ENCODE measurements at regions not wholly inside any gene's neighbourhood (a gene's known extent, or its start where the extent isn't known, plus 50 kb on each side); places are given as distances from the start of the nearest gene placed in this dataset.
"Not testable (repeated sequence)": the region's sequence is repeated elsewhere in the genome, so short reads cannot be mapped to it uniquely, and the experiment has no call there.

GRCh38 chr4:79678472-79679202, 270.6 kb upstream of the GK2 start:
- 4 to 9% (median 5%) methylated on average over 4 of the region's 4 CpGs for WGBS, 3 donors
- H3K27me3 ChIP-seq, result no peaks in the 10 kb centered on the region
- no peak overlapping the region for H3K4me3 ChIP-seq
- no peak overlapping the region for H3K27ac ChIP-seq
- peak in 1 of 5 donors; percentile 11 for DNase-seq
- TF ChIP-seq CTCF (IDR thresholded peaks at IDR 0.05) (no peak), EP300 (IDR thresholded peaks at IDR 0.05) (no peak), POLR2A (IDR thresholded peaks at IDR 0.05) (no peak)
- intact Hi-C loops (cut with DNase I), result no loop called here
- H3K4me1 ChIP-seq (ENCODE audit: insufficient read depth), result no peaks in the 10 kb centered on the region
- H3K36me3 ChIP-seq, result no peaks in the 10 kb centered on the region
- no peaks in the 10 kb centered on the region for H3K9me3 ChIP-seq

- Histone ChIP-seq H3K27me3 (no peaks in the 10 kb centered on the region), H3K4me1 (ENCODE audit: insufficient read depth) (no peaks in the 10 kb centered on the region), H3K36me3 (no peaks in the 10 kb centered on the region), H3K27ac (no peak overlapping the region), H3K4me3 (no peak overlapping the region), H3K9me3 (no peaks in the 10 kb centered on the region)
- DNase-seq, result no peak
- TF ChIP-seq CTCF (IDR thresholded peaks at IDR 0.05) (no peak), POLR2A (IDR thresholded peaks at IDR 0.05) (no peak), EP300 (IDR thresholded peaks at IDR 0.05) (no peak)
- 58 to 67% (median 61%) methylated on average over 2 of the region's 2 CpGs for WGBS, 3 donors
- intact Hi-C loops (cut with DNase I), result no loop called here
Observed at GRCh38 chr4:79676705-79677104, 268.7 kb upstream of the GK2 start.

GRCh38 chr4:79674906-79675305, 266.9 kb upstream of the GK2 start:
- H3K9me3 ChIP-seq; H3K4me3 ChIP-seq; H3K27ac ChIP-seq; H3K36me3 ChIP-seq; DNase-seq; H3K4me1 ChIP-seq (ENCODE audit: insufficient read depth); H3K27me3 ChIP-seq; intact Hi-C loops (cut with DNase I): not testable (repeated sequence)
- 92 to 97% (median 94%) methylated on average over 4 of the region's 4 CpGs for WGBS, 3 donors

GRCh38 chr4:79673898-79674297, 265.9 kb upstream of the GK2 start:
- Histone ChIP-seq H3K9me3 (no peaks in the 10 kb centered on the region), H3K27ac (no peak overlapping the region), H3K4me1 (ENCODE audit: insufficient read depth) (no peaks in the 10 kb centered on the region), H3K36me3 (no peaks in the 10 kb centered on the region), H3K27me3 (no peaks in the 10 kb centered on the region), H3K4me3 (no peak overlapping the region)
- intact Hi-C loops (cut with DNase I), result no loop called here
- no peak for DNase-seq
- TF ChIP-seq POLR2A (IDR thresholded peaks at IDR 0.05) (no peak), EP300 (IDR thresholded peaks at IDR 0.05) (no peak), CTCF (IDR thresholded peaks at IDR 0.05) (no peak)
- 81 to 91% (median 85%) methylated on average over 3 of the region's 3 CpGs for WGBS, 3 donors

- no peaks in the 10 kb centered on the region for H3K27me3 ChIP-seq
- intact Hi-C loops (cut with DNase I), result no loop called here
- WGBS, 3 donors, result 70 to 72% (median 71%) methylated on average over 7 of the region's 7 CpGs
- H3K4me3 ChIP-seq, result no peak overlapping the region
- H3K9me3 ChIP-seq, result no peaks in the 10 kb centered on the region
- DNase-seq, result no peak
- no peaks in the 10 kb centered on the region for H3K36me3 ChIP-seq
- TF ChIP-seq POLR2A (IDR thresholded peaks at IDR 0.05) (no peak), CTCF (IDR thresholded peaks at IDR 0.05) (no peak), EP300 (IDR thresholded peaks at IDR 0.05) (no peak)
- no peaks in the 10 kb centered on the region for H3K4me1 ChIP-seq (ENCODE audit: insufficient read depth)
- no peak overlapping the region for H3K27ac ChIP-seq
Observed at GRCh38 chr4:79673377-79673776, 265.3 kb upstream of the GK2 start.

All from ovary (tissue), 7 donors.